ENCODE measurements at regions not wholly inside any gene's neighbourhood (a gene's known extent, or its start where the extent isn't known, plus 50 kb on each side); places are given as distances from the start of the nearest gene placed in this dataset.

DNA sequence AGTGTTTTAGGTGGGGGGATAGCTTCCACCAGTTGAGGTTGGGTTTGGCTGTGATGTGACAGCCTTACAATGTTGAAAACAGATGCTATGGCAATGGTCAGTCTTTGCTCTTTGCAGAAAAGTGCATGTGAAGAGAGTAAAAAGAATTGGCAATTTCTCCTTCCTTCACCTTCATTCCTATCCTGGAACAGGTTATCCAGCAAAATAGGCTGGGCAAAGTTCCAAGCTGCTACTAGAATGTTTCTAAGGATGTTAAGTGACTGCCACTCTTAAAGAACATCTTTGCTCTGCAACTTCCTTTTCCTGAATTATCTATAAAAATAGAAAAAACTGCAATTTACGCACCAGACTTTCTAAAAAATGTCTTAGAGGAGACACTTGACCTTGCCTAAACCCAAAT lies 50.1 kb upstream of the MYCBP2 start:
- Histone ChIP-seq H3K27ac (ENCODE audit: low read length) (no peak overlapping the region), H3K36me3 (ENCODE audit: control insufficient read depth, low read depth, low read length) (no peaks in the 10 kb centered on the region), H3K9ac (ENCODE audit: low read length) (no peak overlapping the region), H3K27me3 (ENCODE audit: control insufficient read depth, insufficient read depth, low read length) (no peaks in the 10 kb centered on the region), H3K4me3 (ENCODE audit: low read length) (no peak overlapping the region), H3K4me1 (ENCODE audit: control insufficient read depth, low read depth, low read length) (peaks cover 26% of the 10 kb centered on the region), H3K9me3 (ENCODE audit: control insufficient read depth, low read depth, low read length) (no peaks in the 10 kb centered on the region)

Data from iPS-18a (cell line).